PFSK-1 (cell line): ENCODE measurements at regions not wholly inside any gene's neighbourhood (a gene's known extent, or its start where the extent isn't known, plus 50 kb on each side); places are given as distances from the start of the nearest gene placed in this dataset.

Experiments
- FOXP2 ChIP-seq: optimal IDR thresholded peaks from 2 replicates; pipeline ENCODE3; 2011; ENCODE audit warnings: borderline replicate concordance, control low read depth, inconsistent platforms; ENCODE audit not compliant: insufficient read depth; ENCODE audit errors: extremely low read length, extremely low read depth
- POLR2AphosphoS5 ChIP-seq: IDR thresholded peaks from 2 replicates; pipeline ENCODE4 v1.6.1; 2012; ENCODE audit warnings: low read depth, mild to moderate bottlenecking, control low read depth, low read length, moderate library complexity
- SIN3A ChIP-seq: IDR thresholded peaks from 2 replicates; pipeline ENCODE4 v1.6.1; 2012; ENCODE audit warnings: mild to moderate bottlenecking, low read length, moderate library complexity, borderline replicate concordance; ENCODE audit not compliant: insufficient read depth
- TAF1 ChIP-seq: IDR thresholded peaks from 2 replicates; pipeline ENCODE4 v1.6.1; 2012; ENCODE audit warnings: low read length, control low read depth, borderline replicate concordance; ENCODE audit not compliant: insufficient read depth
- TF ChIP-seq, protein P1 (sequence below), 2 experiments: IDR thresholded peaks; 2 replicates each; pipeline versions ENCODE4 v1.6.1 to v1.8.0; 2011 to 2012; ENCODE audit warnings: low read depth in 2 of 2, low read length in 2 of 2, control low read depth in 1 of 2, inconsistent platforms in 1 of 2, mild to moderate bottlenecking in 1 of 2, moderate library complexity in 1 of 2; ENCODE audit not compliant: insufficient read depth in 1 of 2

DNA sequence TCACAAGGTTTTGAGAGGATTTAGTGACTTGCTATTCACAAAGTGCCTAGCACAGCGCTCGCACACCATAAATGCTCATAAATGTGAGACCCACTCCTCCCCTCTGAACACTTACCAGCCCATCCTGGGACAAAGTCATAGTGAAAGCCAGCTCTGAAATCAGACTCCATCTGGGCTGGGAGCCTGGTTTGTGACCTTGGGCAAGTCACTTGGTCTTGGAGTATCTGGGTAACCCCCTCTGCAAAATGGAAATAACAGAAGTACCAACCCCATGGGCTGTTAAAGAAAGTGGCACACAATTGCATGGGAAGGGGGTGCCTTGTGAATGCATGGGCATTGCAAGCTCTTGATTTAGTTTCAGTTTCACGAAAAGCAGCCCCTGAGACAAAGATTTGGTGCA is 104.7 kb upstream of the CDH5 start:
- TF ChIP-seq POLR2AphosphoS5 (no peak), SIN3A (no peak), TAF1 (no peak), FOXP2 (no peak)
- TF ChIP-seq, protein P1, sequence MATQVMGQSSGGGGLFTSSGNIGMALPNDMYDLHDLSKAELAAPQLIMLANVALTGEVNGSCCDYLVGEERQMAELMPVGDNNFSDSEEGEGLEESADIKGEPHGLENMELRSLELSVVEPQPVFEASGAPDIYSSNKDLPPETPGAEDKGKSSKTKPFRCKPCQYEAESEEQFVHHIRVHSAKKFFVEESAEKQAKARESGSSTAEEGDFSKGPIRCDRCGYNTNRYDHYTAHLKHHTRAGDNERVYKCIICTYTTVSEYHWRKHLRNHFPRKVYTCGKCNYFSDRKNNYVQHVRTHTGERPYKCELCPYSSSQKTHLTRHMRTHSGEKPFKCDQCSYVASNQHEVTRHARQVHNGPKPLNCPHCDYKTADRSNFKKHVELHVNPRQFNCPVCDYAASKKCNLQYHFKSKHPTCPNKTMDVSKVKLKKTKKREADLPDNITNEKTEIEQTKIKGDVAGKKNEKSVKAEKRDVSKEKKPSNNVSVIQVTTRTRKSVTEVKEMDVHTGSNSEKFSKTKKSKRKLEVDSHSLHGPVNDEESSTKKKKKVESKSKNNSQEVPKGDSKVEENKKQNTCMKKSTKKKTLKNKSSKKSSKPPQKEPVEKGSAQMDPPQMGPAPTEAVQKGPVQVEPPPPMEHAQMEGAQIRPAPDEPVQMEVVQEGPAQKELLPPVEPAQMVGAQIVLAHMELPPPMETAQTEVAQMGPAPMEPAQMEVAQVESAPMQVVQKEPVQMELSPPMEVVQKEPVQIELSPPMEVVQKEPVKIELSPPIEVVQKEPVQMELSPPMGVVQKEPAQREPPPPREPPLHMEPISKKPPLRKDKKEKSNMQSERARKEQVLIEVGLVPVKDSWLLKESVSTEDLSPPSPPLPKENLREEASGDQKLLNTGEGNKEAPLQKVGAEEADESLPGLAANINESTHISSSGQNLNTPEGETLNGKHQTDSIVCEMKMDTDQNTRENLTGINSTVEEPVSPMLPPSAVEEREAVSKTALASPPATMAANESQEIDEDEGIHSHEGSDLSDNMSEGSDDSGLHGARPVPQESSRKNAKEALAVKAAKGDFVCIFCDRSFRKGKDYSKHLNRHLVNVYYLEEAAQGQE (IDR thresholded peaks at IDR 0.05; ENCODE audit: insufficient read depth in 1 of 2, low read depth in 2 of 2, low read length in 2 of 2): no peak
